Endothelial cell of umbilical vein (primary cell): ENCODE measurements at regions not wholly inside any gene's neighbourhood (a gene's known extent, or its start where the extent isn't known, plus 50 kb on each side); places are given as distances from the start of the nearest gene placed in this dataset.

ENCODE experiments used
- CTCF ChIP-seq, 2 donors: IDR thresholded peaks; 1 replicate in 1 of 2; 2 replicates in 1 of 2; pipeline ENCODE4 v1.5.1; 2011; ENCODE audit warnings: low read length in 2 of 2, mild to moderate bottlenecking in 2 of 2, moderate library complexity in 2 of 2, control low read depth in 1 of 2, inconsistent platforms in 1 of 2, low read depth in 1 of 2; ENCODE audit not compliant: insufficient read depth in 1 of 2; ENCODE audit errors: extremely low read depth in 1 of 2
- EZH2 ChIP-seq: IDR thresholded peaks from 2 replicates; pipeline ENCODE4 v1.6.1; 2012; ENCODE audit warnings: borderline replicate concordance, low read depth, mild to moderate bottlenecking, moderate library complexity, low read length, inconsistent platforms; ENCODE audit not compliant: severe bottlenecking
- FOS ChIP-seq: IDR thresholded peaks from 2 replicates; pipeline ENCODE4 v1.6.1; 2011; ENCODE audit warnings: mild to moderate bottlenecking, low read length, moderate library complexity, borderline replicate concordance; ENCODE audit not compliant: insufficient read depth
- JUN ChIP-seq: IDR thresholded peaks from 2 replicates; pipeline ENCODE4 v1.6.1; 2011; ENCODE audit warnings: borderline replicate concordance, low read depth; ENCODE audit not compliant: insufficient read length, insufficient read depth
- POLR2A ChIP-seq: IDR thresholded peaks from 2 replicates; pipeline ENCODE4 v1.6.1; 2012; ENCODE audit warnings: low read depth, mild to moderate bottlenecking, control low read depth, low read length
- POLR2AphosphoS5 ChIP-seq: IDR thresholded peaks from 2 replicates; pipeline ENCODE4 v1.6.1; 2012; ENCODE audit warnings: low read depth, mild to moderate bottlenecking, control low read depth, low read length, moderate library complexity; ENCODE audit not compliant: insufficient read depth
- TF ChIP-seq, protein P1 (sequence below): IDR thresholded peaks from 2 replicates; pipeline ENCODE4 v1.6.1; 2011; ENCODE audit not compliant: insufficient read depth, insufficient read length

DNA sequence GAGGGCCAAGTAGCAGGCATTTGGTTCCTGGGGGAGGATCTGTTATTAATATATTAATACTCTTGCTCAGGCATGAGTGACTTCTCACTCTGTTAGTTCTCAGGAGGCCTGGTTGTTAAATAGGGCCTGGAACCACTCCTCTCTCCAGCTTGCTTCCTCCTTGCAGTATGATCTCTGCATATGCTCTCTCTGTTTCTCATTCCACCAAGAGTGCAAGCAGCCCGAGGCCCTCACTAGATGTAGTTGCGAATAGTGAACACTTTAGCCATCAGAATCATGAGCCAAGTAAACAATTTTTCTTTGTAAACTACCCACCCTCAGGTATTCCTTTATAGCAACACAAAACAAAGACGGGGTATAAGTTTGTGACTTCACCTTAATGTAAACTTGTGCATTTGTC lies 784.3 kb downstream of the DNAJB9 start:
- TF ChIP-seq CTCF (IDR thresholded peaks at IDR 0.05; ENCODE audit: extremely low read depth in 1 of 2, insufficient read depth in 1 of 2, low read depth in 1 of 2, low read length in 2 of 2), result no peak
- TF ChIP-seq POLR2A, result no peak
- TF ChIP-seq EZH2, result no peak
- TF ChIP-seq POLR2AphosphoS5, result no peak
- no peak for TF ChIP-seq JUN
- TF ChIP-seq FOS, result no peak
- TF ChIP-seq, protein P1, sequence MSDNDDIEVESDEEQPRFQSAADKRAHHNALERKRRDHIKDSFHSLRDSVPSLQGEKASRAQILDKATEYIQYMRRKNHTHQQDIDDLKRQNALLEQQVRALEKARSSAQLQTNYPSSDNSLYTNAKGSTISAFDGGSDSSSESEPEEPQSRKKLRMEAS, result no peak
